Trophoblast cell (in vitro differentiated cells and primary cell): ENCODE measurements at regions not wholly inside any gene's neighbourhood (a gene's known extent, or its start where the extent isn't known, plus 50 kb on each side); places are given as distances from the start of the nearest gene placed in this dataset.
A peak's percentile ranks its signal among the peaks of the same experiment; 100 is the strongest.
"Not testable (repeated sequence)": the region's sequence is repeated elsewhere in the genome, so short reads cannot be mapped to it uniquely, and the experiment has no call there.

Experiments
- DNase-seq, 2 donors: peaks; one replicate each; pipeline ENCODE4 v3.0.0-alpha.2; 2016
- H2AFZ ChIP-seq: 2 replicates; pipeline ENCODE4 v1.6.1; 2013; ENCODE audit warnings: low read length, moderate library complexity, mild to moderate bottlenecking; ENCODE audit not compliant: insufficient read depth, poor library complexity
- H2AK5ac ChIP-seq: 2 replicates; pipeline ENCODE4 v1.6.1; 2013; ENCODE audit warnings: mild to moderate bottlenecking, low read length
- H2BK120ac ChIP-seq: 2 replicates; pipeline ENCODE4 v1.6.1; 2013; ENCODE audit warnings: low read length, mild to moderate bottlenecking, moderate library complexity; ENCODE audit not compliant: insufficient read depth, poor library complexity
- H2BK12ac ChIP-seq: 2 replicates; pipeline ENCODE4 v1.6.1; 2013; ENCODE audit warnings: mild to moderate bottlenecking, low read length, moderate library complexity
- H2BK5ac ChIP-seq: 2 replicates; pipeline ENCODE4 v1.6.1; 2013; ENCODE audit warnings: low read length, low read depth, moderate library complexity, mild to moderate bottlenecking; ENCODE audit not compliant: poor library complexity
- H3K14ac ChIP-seq: 2 replicates; pipeline ENCODE4 v1.6.1; 2013; ENCODE audit warnings: mild to moderate bottlenecking, low read length
- H3K18ac ChIP-seq: 2 replicates; pipeline ENCODE4 v1.6.1; 2013; ENCODE audit warnings: mild to moderate bottlenecking, low read length
- H3K23ac ChIP-seq: 2 replicates; pipeline ENCODE4 v1.6.1; 2013; ENCODE audit warnings: low read length
- H3K27ac ChIP-seq: 2 replicates; pipeline ENCODE4 v1.5.1; 2013; ENCODE audit warnings: low read depth, mild to moderate bottlenecking, inconsistent platforms, low read length, moderate library complexity
- H3K27me3 ChIP-seq: 2 replicates; pipeline ENCODE4 v1.6.1; 2013; ENCODE audit warnings: inconsistent platforms, mild to moderate bottlenecking, low read length, moderate library complexity; ENCODE audit not compliant: insufficient read depth
- H3K36me3 ChIP-seq, 2 experiments: 1 replicate in 1 of 2; 2 replicates in 1 of 2; pipeline ENCODE4 v1.6.1; 2013; ENCODE audit warnings: low read length in 2 of 2, mild to moderate bottlenecking in 2 of 2, moderate library complexity in 1 of 2; ENCODE audit not compliant: insufficient read depth in 2 of 2, control insufficient read depth in 1 of 2
- H3K4ac ChIP-seq: 2 replicates; pipeline ENCODE4 v1.6.1; 2013; ENCODE audit warnings: low read depth, mild to moderate bottlenecking, low read length, moderate library complexity
- H3K4me1 ChIP-seq, 2 experiments: 1 replicate in 1 of 2; 2 replicates in 1 of 2; pipeline ENCODE4 v1.6.1; 2013; ENCODE audit warnings: low read length in 2 of 2, mild to moderate bottlenecking in 2 of 2, moderate library complexity in 1 of 2; ENCODE audit not compliant: insufficient read depth in 2 of 2, control insufficient read depth in 1 of 2
- H3K4me2 ChIP-seq: 2 replicates; pipeline ENCODE4 v1.6.1; 2013; ENCODE audit warnings: inconsistent platforms, mild to moderate bottlenecking, low read length, moderate library complexity
- H3K4me3 ChIP-seq: 2 replicates; pipeline ENCODE4 v1.5.1; 2013; ENCODE audit warnings: mild to moderate bottlenecking, low read depth, low read length, inconsistent platforms
- H3K79me1 ChIP-seq: one replicate; pipeline ENCODE4 v1.6.1; 2013; ENCODE audit warnings: low read length
- H3K79me2 ChIP-seq: 2 replicates; pipeline ENCODE4 v1.6.1; 2013; ENCODE audit warnings: low read length, mild to moderate bottlenecking; ENCODE audit not compliant: control insufficient read depth, insufficient read depth, poor library complexity
- H3K9ac ChIP-seq: 2 replicates; pipeline ENCODE4 v1.6.1; 2013; ENCODE audit warnings: mild to moderate bottlenecking, low read length
- H3K9me3 ChIP-seq: 2 replicates; pipeline ENCODE4 v1.6.1; 2013; ENCODE audit warnings: low read depth, mild to moderate bottlenecking, control low read depth, inconsistent platforms, low read length; ENCODE audit not compliant: insufficient read depth
- H4K12ac ChIP-seq: 2 replicates; pipeline ENCODE4 v1.6.1; 2013; ENCODE audit warnings: low read depth, mild to moderate bottlenecking, low read length, moderate library complexity
- H4K8ac ChIP-seq: 2 replicates; pipeline ENCODE4 v1.6.1; 2013; ENCODE audit warnings: low read depth, mild to moderate bottlenecking, low read length, moderate library complexity
- H4K91ac ChIP-seq: one replicate; pipeline ENCODE4 v1.6.1; 2013; ENCODE audit warnings: low read depth, mild to moderate bottlenecking, low read length, moderate library complexity
- WGBS: extraction: QIAGEN DNeasy Blood & Tissue Kit; methylation state at CpG from one replicate; pipeline ENCODE4 v1.1.7; 2013; ENCODE audit warnings: missing lambda C conversion rate; ENCODE audit not compliant: insufficient read length, insufficient coverage; ENCODE audit errors: extremely low coverage; 5-methylcytosine and 5-hydroxymethylcytosine counted together

- H3K4ac ChIP-seq, H2AFZ ChIP-seq, H3K27ac ChIP-seq, H3K9ac ChIP-seq, H3K18ac ChIP-seq, H3K4me1 ChIP-seq, H2BK5ac ChIP-seq, H4K8ac ChIP-seq, H3K23ac ChIP-seq, H3K9me3 ChIP-seq, H3K36me3 ChIP-seq, H4K91ac ChIP-seq, H2AK5ac ChIP-seq, H3K4me3 ChIP-seq, H3K79me2 ChIP-seq, H2BK120ac ChIP-seq, H4K12ac ChIP-seq, H3K4me2 ChIP-seq, H3K27me3 ChIP-seq, H3K79me1 ChIP-seq, H2BK12ac ChIP-seq, DNase-seq, H3K14ac ChIP-seq: not testable (repeated sequence)
Measured at GRCh38 chr2:67906547-67906946, 156.3 kb downstream of the C1D start.

DNA sequence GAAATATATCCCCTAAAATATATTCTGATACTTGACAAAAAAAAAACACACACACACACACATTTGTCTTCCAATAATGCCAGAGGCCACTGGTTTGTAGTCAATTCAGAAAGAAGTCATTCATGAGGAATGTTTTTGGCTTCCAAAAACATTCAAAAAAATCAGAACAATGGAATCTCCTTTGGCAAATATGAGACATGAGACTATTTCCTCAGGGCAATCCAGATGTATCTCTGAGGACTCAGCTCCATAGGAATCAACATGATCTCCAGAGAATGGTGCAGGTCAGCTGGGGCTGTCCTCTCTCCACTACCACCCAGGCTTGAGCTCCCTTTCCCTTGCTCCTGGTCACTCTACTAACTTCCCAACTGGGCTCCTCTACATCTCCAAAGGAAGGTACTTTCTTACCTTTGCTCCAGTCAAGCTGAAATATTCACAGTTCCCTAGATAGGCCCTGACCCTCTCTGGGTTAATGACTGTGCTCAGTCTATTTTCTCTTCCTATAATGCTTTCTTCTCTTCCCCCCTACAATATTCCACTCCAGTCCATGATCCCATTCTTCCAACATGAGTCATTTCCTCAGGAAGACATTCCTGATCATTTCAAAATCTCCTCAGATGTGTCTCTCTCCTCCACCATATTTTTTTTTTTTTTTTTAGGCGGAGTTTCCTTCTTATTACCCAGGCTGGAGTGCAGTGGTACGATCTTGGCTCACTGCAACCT, 145.3 kb downstream of the C1D start:
- Histone ChIP-seq H3K4me3 (no peak overlapping the region), H3K4me1 (peaks cover 0 to 2% of the 10 kb centered on the region in 2 experiments), H4K91ac (no peak overlapping the region), H3K27me3 (no peaks in the 10 kb centered on the region), H3K14ac (no peak overlapping the region), H3K79me1 (no peaks in the 10 kb centered on the region), H2BK5ac (no peak overlapping the region), H2BK12ac (no peak overlapping the region), H2AFZ (no peak overlapping the region), H2BK120ac (no peak overlapping the region), H3K79me2 (no peaks in the 10 kb centered on the region), H2AK5ac (no peak overlapping the region), H3K4me2 (no peak overlapping the region), H3K9ac (no peak overlapping the region), H3K4ac (no peak overlapping the region), H3K9me3 (no peaks in the 10 kb centered on the region), H3K36me3 (no peaks in the 10 kb centered on the region), H3K18ac (no peak overlapping the region), H3K27ac (no peak overlapping the region), H4K8ac (no peak overlapping the region), H4K12ac (no peak overlapping the region), H3K23ac (no peak overlapping the region)
- peak; percentile 70 to 95 for DNase-seq
- WGBS = no CpG with 5 or more reads among the region's 2 CpGs

GRCh38 chr2:67918471-67918870, 144.3 kb downstream of the C1D start:
- Histone ChIP-seq H2AFZ (no peak overlapping the region), H3K27me3 (no peaks in the 10 kb centered on the region)
- no CpG with 5 or more reads among the region's 3 CpGs for WGBS

GRCh38 chr2:67919490-67919889, 143.3 kb downstream of the C1D start:
- H3K4me1 ChIP-seq = peaks cover 0 to 2% of the 10 kb centered on the region in 2 experiments
- no peaks in the 10 kb centered on the region for H3K79me1 ChIP-seq
- WGBS = no CpG with 5 or more reads among the region's 1 CpG
- H4K12ac ChIP-seq = no peak overlapping the region
- no peak overlapping the region for H2BK12ac ChIP-seq
- no peak overlapping the region for H4K8ac ChIP-seq
- H3K18ac ChIP-seq = no peak overlapping the region
- no peak overlapping the region for H2AK5ac ChIP-seq
- no peak overlapping the region for H3K14ac ChIP-seq
- no peaks in the 10 kb centered on the region for H3K27me3 ChIP-seq
- no peak for DNase-seq
- H2BK120ac ChIP-seq = no peak overlapping the region
- no peak overlapping the region for H2AFZ ChIP-seq
- H3K23ac ChIP-seq = no peak overlapping the region
- H3K4me2 ChIP-seq = no peak overlapping the region
- H3K9ac ChIP-seq = no peak overlapping the region
- no peaks in the 10 kb centered on the region for H3K79me2 ChIP-seq
- H4K91ac ChIP-seq = no peak overlapping the region
- no peak overlapping the region for H2BK5ac ChIP-seq
- no peak overlapping the region for H3K4ac ChIP-seq
- H3K9me3 ChIP-seq = no peaks in the 10 kb centered on the region
- no peak overlapping the region for H3K27ac ChIP-seq
- no peaks in the 10 kb centered on the region for H3K36me3 ChIP-seq
- H3K4me3 ChIP-seq = no peak overlapping the region

More at GRCh38 chr2:67918471-67918870, 144.3 kb downstream of the C1D start:
- H4K8ac ChIP-seq = no peak overlapping the region
- no peak overlapping the region for H3K14ac ChIP-seq
- no peak overlapping the region for H3K27ac ChIP-seq
- peaks cover 0 to 2% of the 10 kb centered on the region in 2 experiments for H3K4me1 ChIP-seq
- H3K79me1 ChIP-seq = no peaks in the 10 kb centered on the region
- H3K23ac ChIP-seq = no peak overlapping the region
- H3K9me3 ChIP-seq = no peaks in the 10 kb centered on the region
- H4K91ac ChIP-seq = no peak overlapping the region
- no peak overlapping the region for H4K12ac ChIP-seq
- no peaks in the 10 kb centered on the region for H3K36me3 ChIP-seq
- no peak for DNase-seq
- H3K4me3 ChIP-seq = no peak overlapping the region
- H2BK12ac ChIP-seq = no peak overlapping the region
- H2BK5ac ChIP-seq = no peak overlapping the region
- H3K9ac ChIP-seq = no peak overlapping the region
- no peak overlapping the region for H2BK120ac ChIP-seq
- no peak overlapping the region for H3K4me2 ChIP-seq
- H3K18ac ChIP-seq = no peak overlapping the region
- H3K4ac ChIP-seq = no peak overlapping the region
- no peaks in the 10 kb centered on the region for H3K79me2 ChIP-seq
- H2AK5ac ChIP-seq = no peak overlapping the region
